Body of pancreas (tissue), 4 donors: ENCODE measurements at regions not wholly inside any gene's neighbourhood (a gene's known extent, or its start where the extent isn't known, plus 50 kb on each side); places are given as distances from the start of the nearest gene placed in this dataset.

ENCODE experiments used
- ATAC-seq: fragments of 150-250 bp; one replicate; pipeline ENCODE4 v1.9.1; 2016
- DNase-seq, 4 donors: peaks; one replicate each; pipeline ENCODE4 v3.0.0-alpha.2; 2019
- H3K27ac ChIP-seq, 4 donors: fragments of 200-600 bp; sonication (generic); 1 replicate in 3 of 4; 2 replicates in 1 of 4; pipeline versions ENCODE4 v1.5.1 to v1.6.1; 2016 to 2019; ENCODE audit warnings: mild to moderate bottlenecking in 1 of 4, mixed read lengths in 1 of 4, moderate library complexity in 1 of 4
- H3K27me3 ChIP-seq, 2 donors: fragments of 200-600 bp; sonication (generic); one replicate each; pipeline ENCODE4 v1.6.0; 2016; ENCODE audit warnings: mild to moderate bottlenecking in 1 of 2
- H3K36me3 ChIP-seq, 2 donors: fragments of 200-600 bp; sonication (generic); replicated peaks in 1 of 2; 2 replicates each; pipeline ENCODE4 v1.5.1; 2016; ENCODE audit warnings: low read depth in 2 of 2; ENCODE audit not compliant: insufficient read depth in 1 of 2
- H3K4me1 ChIP-seq: fragments of 200-600 bp; sonication (generic); one replicate; pipeline ENCODE4 v1.6.0; 2016
- H3K4me3 ChIP-seq, 2 donors: fragments of 200-600 bp; sonication (generic); 1 replicate in 1 of 2; 2 replicates in 1 of 2; pipeline ENCODE4 v1.5.1; 2016 to 2019
- H3K9me3 ChIP-seq, 3 donors: fragments of 200-600 bp; sonication (generic); 1 replicate in 2 of 3; 2 replicates in 1 of 3; pipeline ENCODE4 v1.5.1; 2016
- CTCF ChIP-seq, 7 experiments: fragments of 450-650 bp in 4 of 7; fragments of 200-600 bp in 3 of 7; sonication (generic) in 3 of 7; IDR thresholded peaks; one replicate each; pipeline ENCODE4 v1.5.1; 2016 to 2019; ENCODE audit warnings: antibody characterized with exemption in 7 of 7
- POLR2A ChIP-seq, 3 donors: fragments of 450-650 bp; IDR thresholded peaks; one replicate each; pipeline ENCODE4 v1.6.1; 2016; ENCODE audit warnings: antibody characterized with exemption in 3 of 3, mild to moderate bottlenecking in 2 of 3
- WGBS, 2 donors: methylation state at CpG; one replicate each; pipeline ENCODE4 v1.1.5; 2017; 5-methylcytosine and 5-hydroxymethylcytosine counted together
- intact Hi-C: fragments of 100-400 bp; cut with DNase I; formaldehyde crosslinking; loops from one replicate; pipeline ENCODE4 v1.15.1; 2023

GRCh38 chr16:86928523-86929011 is 350.2 kb downstream of the FOXL1 start:
- intact Hi-C loops: no loop called here
- no peaks in the 10 kb centered on the region for H3K27me3 ChIP-seq
- H3K4me3 ChIP-seq: no peak overlapping the region
- H3K9me3 ChIP-seq: no peaks in the 10 kb centered on the region
- H3K27ac ChIP-seq: no peak overlapping the region
- no peaks in the 10 kb centered on the region for H3K36me3 ChIP-seq
- DNase-seq: no peak
- no peaks in the 10 kb centered on the region for H3K4me1 ChIP-seq
- no peak for ATAC-seq
- TF ChIP-seq POLR2A (IDR thresholded peaks at IDR 0.05) (no peak), CTCF (IDR thresholded peaks at IDR 0.05) (no peak)
- WGBS, 2 donors: 50 to 58% methylated on average over 9 of the region's 9 CpGs

- no peaks in the 10 kb centered on the region for H3K9me3 ChIP-seq
- TF ChIP-seq POLR2A (IDR thresholded peaks at IDR 0.05) (no peak), CTCF (IDR thresholded peaks at IDR 0.05) (no peak)
- ATAC-seq (peak; percentile 31), DNase-seq (no peak)
- H3K36me3 ChIP-seq: no peaks in the 10 kb centered on the region
- no peaks in the 10 kb centered on the region for H3K27me3 ChIP-seq
- H3K4me1 ChIP-seq: no peaks in the 10 kb centered on the region
- no peak overlapping the region for H3K27ac ChIP-seq
- H3K4me3 ChIP-seq: no peak overlapping the region
- intact Hi-C loops: no loop called here
- WGBS, 2 donors: 36 to 52% methylated on average over 21 to 45 of the region's 45 CpGs
These were observed 350.9 kb downstream of the FOXL1 start for GRCh38 chr16:86929057-86929871.

- Histone ChIP-seq H3K4me3 (no peak overlapping the region), H3K36me3 (no peaks in the 10 kb centered on the region), H3K27me3 (no peaks in the 10 kb centered on the region), H3K4me1 (no peaks in the 10 kb centered on the region), H3K27ac (no peak overlapping the region), H3K9me3 (no peaks in the 10 kb centered on the region)
- intact Hi-C loops: no loop called here
- DNase-seq (no peak), ATAC-seq (no peak)
- TF ChIP-seq CTCF (IDR thresholded peaks at IDR 0.05): no peak
- TF ChIP-seq POLR2A (IDR thresholded peaks at IDR 0.05): no peak
- WGBS, 2 donors: 41 to 56% methylated on average over 8 of the region's 8 CpGs
These were observed 351.7 kb downstream of the FOXL1 start for GRCh38 chr16:86930001-86930400.

- H3K4me1 ChIP-seq: no peaks in the 10 kb centered on the region
- H3K27me3 ChIP-seq: no peaks in the 10 kb centered on the region
- DNase-seq (no peak), ATAC-seq (no peak)
- H3K36me3 ChIP-seq: no peaks in the 10 kb centered on the region
- 55 to 64% methylated on average over 9 of the region's 9 CpGs for WGBS, 2 donors
- intact Hi-C loops: no loop called here
- TF ChIP-seq POLR2A (IDR thresholded peaks at IDR 0.05) (no peak), CTCF (IDR thresholded peaks at IDR 0.05) (no peak)
- no peaks in the 10 kb centered on the region for H3K9me3 ChIP-seq
- H3K27ac ChIP-seq: no peak overlapping the region
- no peak overlapping the region for H3K4me3 ChIP-seq
These were observed 352.5 kb downstream of the FOXL1 start for GRCh38 chr16:86930663-86931373.
